ENCODE measurements at regions not wholly inside any gene's neighbourhood (a gene's known extent, or its start where the extent isn't known, plus 50 kb on each side); places are given as distances from the start of the nearest gene placed in this dataset.

DNA sequence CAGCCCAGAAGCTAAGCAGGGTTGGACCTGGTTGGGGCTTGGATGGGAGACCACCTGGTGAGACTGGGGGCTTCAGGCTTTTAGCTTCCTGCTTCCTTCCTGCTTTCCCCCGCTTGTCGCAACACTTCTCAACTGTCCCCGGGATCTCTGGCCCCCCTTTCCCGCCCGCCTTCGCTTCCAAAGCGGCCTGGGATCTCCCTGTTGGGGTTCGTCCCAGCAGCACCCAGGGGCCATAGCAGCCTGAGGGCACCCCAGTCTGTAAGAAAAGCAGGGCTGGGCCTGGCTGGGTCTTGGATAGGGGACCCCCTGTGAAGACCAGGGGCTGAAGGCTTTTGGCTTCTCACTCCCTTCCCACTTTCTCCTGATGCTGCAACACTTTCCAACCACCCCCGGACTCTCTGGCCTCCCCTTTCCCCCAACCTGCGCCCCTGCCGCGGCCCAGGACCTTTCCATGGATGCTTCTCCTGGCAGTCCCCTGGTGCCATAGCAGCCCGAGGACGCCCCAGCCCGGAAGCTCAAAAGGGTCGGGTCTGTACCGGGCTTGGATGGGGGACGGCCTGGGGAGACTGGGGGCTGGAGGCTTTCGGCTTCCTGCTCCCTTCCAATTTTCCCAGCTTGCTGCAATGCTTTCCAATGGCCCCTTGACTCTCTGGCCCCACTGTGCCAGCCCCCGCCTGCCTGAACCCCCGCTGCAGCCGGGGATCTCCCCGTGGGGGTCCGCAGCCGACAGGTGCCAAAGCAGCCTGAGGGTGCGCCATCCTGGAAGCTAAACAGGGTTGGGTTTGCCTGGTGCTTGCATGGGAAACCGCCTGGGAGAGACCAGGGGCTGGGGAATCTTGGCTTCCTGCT lies 2276.2 kb downstream of the TP53TG3F start:
- no peak for DNase-seq

DNA sequence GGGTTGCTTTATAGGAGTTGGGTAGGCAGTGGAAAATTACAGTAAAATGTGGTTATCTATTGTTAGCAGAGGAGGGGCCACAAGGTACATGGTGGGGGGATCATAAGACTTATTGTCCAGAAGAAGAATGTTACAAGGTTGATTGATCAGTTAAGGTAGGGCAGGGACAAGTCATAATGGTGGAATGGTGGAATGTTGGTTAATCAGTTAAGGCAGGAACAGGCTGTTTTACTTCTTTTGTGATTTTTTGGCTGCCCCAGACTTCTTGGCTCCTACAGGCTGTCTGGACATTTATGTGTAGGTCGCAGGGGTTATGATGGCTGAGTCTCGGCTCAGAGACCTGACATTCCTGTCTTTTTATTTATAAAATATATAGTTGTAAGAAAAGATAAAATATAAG lies 2277.1 kb downstream of the TP53TG3F start:
- DNase-seq: no peak

DNA sequence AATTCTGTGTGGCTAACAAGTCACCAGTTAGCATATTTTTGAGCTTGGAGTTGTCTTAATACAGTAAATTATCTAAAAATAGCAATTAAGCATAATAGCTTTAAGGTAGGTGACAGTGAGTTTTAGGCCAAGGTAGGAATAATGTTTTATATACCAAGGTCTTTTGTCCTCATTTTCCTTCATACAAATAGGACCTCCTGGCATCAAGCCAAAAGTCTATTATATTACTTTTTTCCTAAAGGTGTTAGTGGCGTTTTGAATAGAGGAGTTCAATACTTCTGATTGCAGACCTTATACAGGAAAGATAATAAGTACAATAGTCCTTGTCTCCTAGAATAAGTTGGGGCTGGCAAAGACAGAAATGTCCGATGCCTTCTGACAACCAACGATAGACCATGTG lies 2277.7 kb downstream of the TP53TG3F start:
- no peak for DNase-seq

DNA sequence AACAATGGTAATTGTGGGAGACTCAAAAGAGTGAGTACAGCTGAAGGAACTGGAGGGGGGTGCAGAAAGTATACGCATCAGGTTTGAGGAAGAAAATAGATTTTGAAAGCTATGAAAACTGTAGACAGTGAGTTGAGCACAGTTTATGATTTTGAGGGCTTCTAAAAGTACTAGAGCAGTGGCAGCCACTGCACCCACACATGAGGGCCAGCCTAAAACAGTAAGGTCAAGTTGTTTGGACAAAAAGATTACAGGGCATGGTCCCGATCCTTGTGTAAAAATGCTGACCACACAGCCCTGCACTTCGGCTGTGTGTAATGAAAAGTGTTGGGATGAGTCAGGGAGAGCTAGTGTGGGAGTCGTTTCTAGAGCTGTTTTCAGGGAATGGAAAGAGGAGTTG lies 2282.1 kb downstream of the TP53TG3F start:
- DNase-seq: no peak

DNA sequence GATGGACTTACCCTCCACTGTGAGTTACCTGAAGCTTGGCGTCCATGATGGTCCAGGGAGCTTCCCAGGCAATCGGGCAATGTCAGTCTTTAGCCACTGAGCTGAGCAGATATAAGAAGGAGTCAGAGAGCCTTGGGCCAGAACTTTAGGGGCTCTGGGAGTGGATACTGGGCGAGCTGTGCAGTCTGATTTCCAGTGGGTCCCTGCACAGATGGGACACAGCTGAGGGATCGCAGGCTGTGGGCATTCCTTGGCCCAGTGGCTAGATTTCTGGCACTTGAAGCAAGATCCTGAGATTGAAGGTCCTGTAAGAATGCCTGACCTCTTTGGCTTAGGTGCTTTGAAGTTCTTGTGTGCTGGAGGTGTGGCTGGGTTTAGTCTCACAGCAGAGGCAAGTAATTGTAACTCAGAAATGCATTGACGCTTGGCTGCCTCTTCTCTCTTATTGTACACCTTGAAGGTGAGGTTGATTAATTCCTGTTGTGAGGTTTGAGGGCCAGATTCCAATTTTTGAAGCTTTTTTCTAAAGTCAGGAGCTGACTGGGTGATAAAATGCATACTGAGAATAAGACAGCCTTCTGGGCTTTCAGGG lies 2283.8 kb downstream of the TP53TG3F start:
- no peak for DNase-seq

DNA sequence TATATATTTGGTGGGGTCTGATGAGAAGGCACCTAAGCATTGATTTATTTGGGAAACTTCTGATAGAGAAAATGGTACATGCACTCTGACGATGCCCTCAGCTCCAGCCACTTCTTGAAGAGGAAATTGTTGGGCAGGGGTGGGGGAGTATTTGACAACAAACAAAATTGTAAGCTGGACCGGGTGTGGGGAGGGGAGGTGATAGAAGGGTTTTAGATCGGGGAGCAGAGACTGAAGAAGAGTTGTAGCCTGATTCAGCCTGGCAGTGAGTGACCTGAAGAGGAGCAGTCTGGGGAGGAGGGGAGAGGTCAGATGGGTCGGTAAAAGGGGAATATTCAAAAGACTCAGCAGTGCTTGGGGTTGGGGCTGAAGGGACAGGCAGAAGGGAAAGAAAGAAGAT lies 2284.7 kb downstream of the TP53TG3F start:
- no peak for DNase-seq

DNA sequence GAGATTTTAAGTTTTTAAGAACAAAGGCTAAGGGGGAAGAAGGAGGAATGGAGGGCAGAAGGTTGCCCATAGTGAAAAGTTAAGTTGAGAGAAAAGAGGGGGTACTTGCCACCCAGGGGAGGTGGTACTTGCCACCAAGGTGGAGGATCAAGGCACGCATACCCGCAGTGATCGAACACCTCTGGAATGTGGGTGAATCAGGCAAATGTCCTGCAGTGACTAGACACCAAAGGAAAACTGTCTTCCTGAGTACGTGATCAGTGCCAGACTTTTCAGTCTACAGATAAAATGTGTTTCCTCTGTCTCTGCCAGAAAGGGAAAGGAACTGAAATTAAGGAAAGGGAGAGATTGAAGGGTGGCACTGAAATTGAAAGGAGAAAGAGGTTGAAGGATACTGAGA lies 2285.3 kb downstream of the TP53TG3F start:
- DNase-seq: no peak

DNA sequence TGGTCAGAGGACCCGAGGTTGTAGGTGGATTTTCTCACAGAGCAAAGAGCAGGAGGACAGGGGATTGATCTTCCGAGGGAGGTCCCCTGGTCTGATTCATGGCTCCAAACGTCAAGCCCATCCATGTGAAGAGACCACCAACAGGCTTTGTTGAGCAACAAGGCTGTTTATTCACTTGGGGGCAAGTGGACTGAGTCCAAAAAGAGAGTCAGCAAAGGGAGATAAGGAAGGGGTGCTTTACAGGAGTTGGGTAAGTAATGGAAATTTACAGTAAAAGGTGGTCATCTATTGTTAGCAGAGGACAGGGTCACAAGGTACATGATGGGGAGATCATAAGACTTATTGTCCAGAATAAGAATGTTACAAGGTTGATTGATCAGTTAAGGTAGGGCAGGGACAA lies 2285.8 kb downstream of the TP53TG3F start:
- DNase-seq: no peak

DNA sequence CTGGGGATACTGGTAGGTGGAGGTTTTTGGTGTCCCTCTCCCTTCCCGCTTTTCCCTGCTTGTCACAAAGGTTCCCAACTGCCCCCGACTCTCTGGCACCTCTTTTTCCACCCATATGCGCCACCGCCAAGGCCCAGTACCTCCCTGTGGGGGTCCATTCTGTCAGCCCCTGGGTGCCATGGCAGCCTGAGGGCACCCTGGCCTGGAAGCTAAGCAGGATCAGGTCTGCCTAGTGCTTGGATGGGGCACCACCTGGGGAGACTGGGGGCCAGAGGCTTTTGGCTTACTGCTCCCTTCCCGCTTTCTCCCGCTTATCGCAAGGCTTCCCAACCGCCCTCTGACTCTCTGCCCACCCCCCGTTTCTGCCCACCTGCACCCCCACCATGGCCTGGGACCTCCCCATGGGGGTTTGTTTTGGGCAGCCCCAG lies 2286.4 kb downstream of the TP53TG3F start:
- no peak for DNase-seq

DNA sequence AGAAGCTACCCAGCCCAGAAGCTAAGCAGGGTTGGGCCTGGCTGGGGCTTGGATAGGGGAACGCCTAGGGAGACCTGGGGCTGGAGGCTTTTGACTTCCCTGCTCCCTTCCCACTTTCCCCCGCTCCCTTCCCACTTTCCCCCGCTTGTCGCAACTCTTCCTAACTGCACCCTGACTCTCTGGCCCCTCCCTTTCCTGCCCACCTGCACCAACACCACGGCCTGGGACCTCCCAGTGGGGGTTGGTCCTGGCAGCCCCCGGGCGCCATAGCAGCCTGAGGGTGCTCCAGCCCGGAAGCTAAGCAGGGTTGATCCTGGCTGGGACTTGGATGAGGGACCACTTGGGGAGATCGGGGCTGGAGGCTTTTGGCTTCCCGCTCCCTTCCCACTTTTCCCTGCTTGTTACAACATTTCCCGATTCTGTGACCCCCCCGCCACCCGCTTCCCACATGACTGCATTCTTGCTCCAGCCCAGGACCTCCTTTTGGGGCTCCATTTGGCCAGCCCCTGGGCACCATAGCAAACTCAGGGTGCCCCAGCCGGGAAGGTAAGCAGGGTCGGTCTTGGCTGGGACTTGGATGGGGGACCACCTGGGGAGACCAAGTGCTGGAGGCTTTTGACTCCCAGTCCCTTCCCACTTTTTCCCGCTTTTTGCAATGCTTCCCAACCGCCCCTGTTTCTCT lies 2287.0 kb downstream of the TP53TG3F start:
- DNase-seq: no peak

DNA sequence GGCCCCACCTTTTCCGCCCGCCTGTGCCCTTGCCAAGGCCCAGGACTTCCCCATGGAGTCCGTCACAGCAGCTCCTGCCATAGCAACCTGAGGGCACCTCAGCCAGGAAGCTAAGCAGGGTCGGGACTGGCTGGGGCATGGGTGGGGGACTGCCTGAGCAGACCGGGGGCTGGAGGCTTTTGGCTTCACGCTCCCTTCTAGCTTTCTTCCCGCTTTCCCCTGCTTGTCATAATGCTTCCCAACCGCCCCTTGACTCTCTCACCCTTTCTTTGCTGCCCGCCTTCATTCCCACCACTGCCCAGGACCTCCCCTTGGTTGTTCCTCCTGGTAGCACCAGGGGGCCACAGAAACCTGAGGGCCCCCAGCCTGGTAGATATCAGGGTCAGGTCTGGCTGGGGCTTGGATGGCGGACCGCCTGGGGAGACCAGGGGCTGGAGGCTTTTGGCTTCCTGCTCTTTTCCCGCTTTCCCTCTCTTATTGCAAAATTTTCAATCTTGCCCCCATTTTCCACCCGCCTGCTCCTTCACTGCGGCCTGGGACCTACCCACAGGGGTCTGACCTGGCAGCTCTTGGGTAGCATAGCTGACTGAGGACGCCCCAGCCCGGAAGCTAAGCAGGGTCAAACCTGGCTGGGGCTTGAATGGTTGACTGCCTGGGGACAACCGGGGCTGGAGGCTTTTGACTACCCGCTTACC lies 2287.7 kb downstream of the TP53TG3F start:
- no peak for DNase-seq

DNA sequence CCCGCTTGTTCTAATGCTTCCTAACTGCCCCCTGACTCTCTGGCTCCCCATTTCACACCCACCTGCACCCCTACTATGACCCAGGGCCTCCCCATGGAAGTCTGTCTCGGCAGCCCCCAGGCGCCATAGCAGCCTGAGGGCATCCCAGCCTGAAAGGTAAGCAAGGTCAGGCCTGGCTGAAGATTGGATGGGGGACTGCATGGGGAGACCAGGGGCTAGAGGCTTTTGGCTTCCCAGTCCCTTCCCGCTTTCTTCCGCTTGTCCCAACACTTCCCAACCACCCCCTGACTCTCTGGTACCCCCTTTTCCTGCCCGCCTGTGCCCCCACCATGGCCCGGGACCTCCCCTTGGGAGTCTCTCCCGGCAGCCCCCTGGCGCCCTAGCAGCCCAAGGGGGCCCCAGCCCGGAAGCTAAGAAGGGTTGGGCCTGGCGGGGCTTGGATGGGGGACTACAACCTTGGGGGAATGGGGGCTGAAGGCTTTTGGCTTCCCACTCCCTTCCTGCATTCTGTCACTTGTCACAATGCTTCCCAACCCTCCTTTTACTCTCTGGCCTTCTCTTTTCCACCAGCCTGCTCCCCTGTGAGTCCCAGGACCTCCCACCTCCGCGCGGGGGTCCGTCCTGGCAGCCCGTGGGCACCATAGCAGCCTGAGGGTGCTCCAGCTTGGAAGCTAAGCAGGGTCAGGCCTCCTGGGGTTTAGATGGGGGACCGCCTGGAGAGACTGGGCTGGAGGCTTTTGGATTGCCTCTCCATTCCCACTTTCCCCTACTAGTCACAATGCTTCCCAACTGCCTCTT lies 2288.4 kb downstream of the TP53TG3F start:
- no peak for DNase-seq

DNA sequence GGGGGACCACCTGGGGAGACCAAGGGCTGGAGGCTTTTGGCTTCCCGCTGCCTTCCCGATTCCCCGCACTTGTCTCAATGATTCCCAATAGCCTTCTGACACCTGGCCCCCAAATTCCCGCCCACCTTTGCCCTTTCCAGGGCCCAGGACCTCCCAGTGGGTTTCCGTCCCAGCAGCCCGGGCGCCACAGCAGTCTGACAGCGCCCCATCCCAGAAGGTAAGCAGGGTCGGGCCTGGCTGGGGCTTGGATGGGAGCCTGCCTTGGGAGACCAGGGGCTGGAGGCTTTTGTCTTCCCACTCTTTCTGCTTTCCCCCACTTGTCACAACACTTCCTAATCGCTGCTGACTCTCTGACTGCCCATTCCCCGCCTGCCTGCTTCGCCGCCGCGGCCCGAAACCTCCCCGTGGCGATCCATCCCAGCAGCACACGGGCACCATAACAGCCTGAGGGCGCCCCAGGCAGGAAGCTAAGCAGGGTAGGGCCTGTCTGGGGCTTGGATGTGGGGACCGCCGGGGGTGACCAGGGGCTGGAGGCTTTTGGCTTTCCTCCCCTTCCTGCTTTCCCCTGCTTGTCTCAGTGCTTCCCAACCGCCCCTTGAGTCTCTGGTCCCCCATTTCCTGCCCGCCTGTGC lies 2289.3 kb downstream of the TP53TG3F start:
- DNase-seq: no peak

DNA sequence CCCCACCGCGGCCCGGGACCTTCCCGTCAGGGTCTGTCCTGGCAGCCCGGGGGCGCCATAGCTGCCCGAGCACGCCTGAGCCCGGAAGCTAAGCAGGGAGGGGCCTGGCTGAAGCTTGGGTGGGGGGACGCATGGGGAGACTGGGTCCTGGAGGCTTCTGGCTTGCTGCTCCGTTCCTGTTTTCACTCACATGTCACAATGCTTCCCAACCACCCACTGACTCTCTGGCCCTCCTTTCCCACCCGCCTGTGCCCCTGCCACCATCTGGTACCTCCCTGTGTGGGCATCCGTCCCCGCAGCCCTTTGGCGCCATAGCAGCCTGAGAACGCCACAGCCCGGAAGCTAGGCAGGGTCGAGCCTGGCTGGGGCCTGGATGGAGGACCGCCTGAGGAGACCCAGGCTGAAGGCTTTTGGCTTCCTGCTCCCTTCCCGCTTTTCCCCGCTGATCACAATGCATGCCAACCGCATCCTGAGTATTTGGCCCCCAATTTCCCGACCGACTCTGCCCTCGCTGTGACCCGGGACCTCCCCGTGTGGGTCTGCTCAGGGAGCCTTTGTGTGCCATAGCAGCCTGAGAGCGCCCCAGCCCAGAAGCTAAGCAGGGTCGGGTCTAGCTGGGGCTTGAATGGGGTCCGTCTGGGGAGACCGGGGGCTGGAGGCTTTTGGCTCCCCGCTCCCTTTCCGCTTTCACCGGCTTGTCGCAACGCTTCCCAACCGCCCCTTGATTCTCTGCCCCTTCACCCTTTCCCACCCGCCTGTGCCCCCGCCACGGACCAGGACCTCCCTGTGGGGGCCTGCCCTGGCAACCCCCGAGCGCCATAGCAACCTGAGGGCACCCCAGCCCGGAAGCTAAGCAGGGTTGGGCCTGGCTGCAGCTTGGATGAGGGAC lies 2290.1 kb downstream of the TP53TG3F start:
- DNase-seq: no peak

DNA sequence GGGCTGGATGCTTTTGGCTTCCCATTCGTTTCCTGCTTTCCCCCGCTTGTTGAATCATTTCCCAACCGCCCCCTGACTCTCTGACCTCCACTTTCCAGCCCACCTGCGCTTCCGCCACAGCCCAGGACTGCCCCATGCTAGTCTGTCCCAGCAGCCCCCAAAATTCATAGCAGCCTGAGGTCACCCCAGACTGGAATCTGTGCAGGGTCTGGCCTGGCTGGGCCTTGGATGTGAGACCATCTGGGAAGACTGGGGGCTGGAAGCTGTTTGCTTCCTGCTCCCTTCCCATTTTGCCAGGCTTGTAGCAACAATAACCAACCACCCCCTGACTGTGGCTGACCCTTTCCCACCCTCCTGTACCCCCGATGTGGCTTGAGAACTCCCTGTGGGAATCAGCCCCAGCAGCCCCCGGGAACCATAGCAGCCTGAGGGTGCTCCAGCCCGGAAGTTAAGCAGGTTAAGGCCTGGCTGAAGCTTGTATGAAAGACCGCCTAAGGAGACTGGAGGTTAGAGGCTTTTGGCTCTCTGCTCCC lies 2290.8 kb downstream of the TP53TG3F start:
- no peak for DNase-seq

DNA sequence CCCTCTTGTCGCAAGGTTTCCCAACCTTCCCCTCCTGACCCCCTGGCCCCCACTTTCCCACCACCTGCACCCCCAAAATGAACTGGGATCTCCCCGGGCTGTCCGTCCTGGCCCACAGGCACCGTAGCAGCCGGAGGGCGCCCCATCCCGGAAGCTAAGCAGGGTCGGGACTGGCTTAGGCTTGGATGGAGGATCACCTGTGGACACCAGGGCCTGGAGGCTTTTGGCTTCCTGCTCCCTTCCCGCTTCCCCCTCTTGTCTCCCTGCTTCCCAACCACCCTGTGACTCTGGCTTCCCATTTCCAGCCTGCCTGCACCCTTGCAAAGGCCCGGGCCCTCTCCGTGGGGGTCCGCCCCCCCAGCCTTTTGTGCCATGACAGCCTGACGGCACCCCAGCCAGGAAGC lies 2291.3 kb downstream of the TP53TG3F start:
- no peak for DNase-seq

DNA sequence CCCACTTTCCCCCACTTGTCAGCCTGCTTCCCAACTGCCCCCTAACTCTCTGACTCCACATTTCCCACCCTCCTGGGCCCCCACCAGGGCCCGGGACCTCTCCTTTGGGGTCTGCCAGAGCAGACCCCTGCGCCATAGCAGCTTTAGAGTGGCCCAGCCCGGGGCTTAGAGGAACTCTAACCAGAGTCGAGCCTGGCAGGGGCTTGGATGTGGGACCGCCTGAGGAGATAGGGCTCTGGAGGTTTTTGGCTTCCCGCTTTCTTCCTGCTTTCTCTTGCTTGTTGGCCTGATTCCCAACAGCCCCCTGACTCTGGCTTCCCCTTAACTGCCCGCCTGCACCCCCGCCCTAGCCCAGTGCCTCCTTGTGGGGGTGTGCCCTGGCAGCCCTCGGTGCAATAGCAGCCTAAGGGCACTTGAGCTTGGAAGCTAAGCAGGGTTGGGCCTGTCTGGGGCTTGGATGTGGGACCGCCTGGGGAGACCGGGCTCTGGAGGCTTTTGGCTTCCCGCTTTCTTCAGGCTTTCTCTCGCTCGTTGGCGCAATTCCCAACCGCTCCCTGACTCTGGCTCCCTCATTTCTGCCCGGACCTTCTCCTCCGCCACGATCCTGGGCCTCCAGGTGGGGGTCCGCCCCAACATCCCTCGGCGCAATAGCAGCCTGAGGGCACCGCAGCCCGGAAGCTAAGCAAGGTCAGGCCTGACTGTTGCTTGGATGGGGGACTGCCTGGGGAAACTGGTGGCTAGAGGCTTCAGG lies 2292.0 kb downstream of the TP53TG3F start:
- no peak for DNase-seq

DNA sequence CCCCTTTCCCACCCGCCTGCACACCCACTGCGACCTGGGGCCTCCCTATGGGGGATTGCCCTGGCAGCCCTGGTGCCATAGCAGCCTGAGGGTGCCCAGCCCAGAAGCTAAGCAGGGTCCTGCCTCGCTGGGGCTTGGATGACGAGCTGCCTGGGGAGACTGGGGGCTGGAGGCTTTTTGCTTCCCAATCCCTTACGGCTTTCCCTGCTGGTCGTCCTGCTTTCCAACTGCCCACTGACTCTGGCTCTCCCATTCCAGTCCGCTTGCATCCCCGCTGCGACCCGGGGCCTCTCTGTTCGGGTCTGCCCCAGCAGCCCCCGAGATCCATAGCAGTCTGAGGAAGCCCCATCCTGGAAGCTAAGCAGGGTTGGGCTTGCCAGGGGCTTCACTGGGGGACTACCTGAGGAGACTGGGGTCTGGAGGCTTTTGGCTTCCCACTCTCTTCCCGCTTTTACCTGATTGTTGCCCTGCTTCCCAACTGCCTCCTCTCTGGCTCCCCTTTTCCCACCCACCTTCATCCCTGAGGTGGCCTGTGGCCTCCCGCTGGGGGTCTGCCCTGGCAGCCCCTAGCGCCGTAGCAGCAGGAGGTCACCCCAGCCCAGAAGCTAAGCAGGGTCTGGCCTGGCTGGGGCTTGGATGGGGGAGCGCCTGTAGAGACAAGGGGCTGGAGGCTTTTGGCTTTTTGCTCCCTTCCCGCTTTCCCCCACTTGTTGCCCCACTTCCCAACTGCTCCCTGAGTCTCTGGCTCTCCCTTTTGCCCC lies 2292.8 kb downstream of the TP53TG3F start:
- DNase-seq: no peak

Data from stimulated activated CD4-positive, alpha-beta T cell treated with anti-CD3 and anti-CD28 coated beads, Interleukin-1b, Interleukin-23, amount 100 ng/mL, for 48 hours (primary cell).